Liver (tissue), 3 donors: ENCODE measurements at regions not wholly inside any gene's neighbourhood (a gene's known extent, or its start where the extent isn't known, plus 50 kb on each side); places are given as distances from the start of the nearest gene placed in this dataset.

ENCODE experiments used
- CTCF ChIP-seq: fragments of 150-350 bp; IDR thresholded peaks from 2 replicates; pipeline ENCODE4 v1.5.1; 2017; ENCODE audit warnings: improper control_type of control experiment, low read depth, low read length; ENCODE audit not compliant: missing input control
- EGR1 ChIP-seq, 2 donors: IDR thresholded peaks; 2 replicates each; pipeline ENCODE4 v1.6.1; 2016 to 2018; ENCODE audit warnings: antibody characterized with exemption in 2 of 2, low read depth in 2 of 2
- ZBTB33 ChIP-seq: IDR thresholded peaks from 2 replicates; pipeline ENCODE4 v1.6.1; 2016; ENCODE audit warnings: antibody characterized with exemption
- donor health status: healthy.
- donor health status: healthy.

- TF ChIP-seq CTCF (no peak), ZBTB33 (no peak), EGR1 (IDR thresholded peaks at IDR 0.05; ENCODE audit: low read depth in 2 of 2) (no peak)
Observed at GRCh38 chr12:46604684-46605083, 221.1 kb downstream of the SLC38A4 start.
